GM12875 (cell line): ENCODE measurements at regions not wholly inside any gene's neighbourhood (a gene's known extent, or its start where the extent isn't known, plus 50 kb on each side); places are given as distances from the start of the nearest gene placed in this dataset.

Source experiments
- H3K4me3 ChIP-seq: one replicate; pipeline ENCODE4 v1.5.1; 2011; ENCODE audit warnings: low read depth, low read length, control low read depth
- CTCF ChIP-seq: IDR thresholded peaks from 2 replicates; pipeline ENCODE4 v1.5.1; 2011; ENCODE audit warnings: low read depth, mild to moderate bottlenecking, control low read depth, inconsistent platforms, low read length, moderate library complexity, borderline replicate concordance; ENCODE audit not compliant: insufficient read depth

DNA sequence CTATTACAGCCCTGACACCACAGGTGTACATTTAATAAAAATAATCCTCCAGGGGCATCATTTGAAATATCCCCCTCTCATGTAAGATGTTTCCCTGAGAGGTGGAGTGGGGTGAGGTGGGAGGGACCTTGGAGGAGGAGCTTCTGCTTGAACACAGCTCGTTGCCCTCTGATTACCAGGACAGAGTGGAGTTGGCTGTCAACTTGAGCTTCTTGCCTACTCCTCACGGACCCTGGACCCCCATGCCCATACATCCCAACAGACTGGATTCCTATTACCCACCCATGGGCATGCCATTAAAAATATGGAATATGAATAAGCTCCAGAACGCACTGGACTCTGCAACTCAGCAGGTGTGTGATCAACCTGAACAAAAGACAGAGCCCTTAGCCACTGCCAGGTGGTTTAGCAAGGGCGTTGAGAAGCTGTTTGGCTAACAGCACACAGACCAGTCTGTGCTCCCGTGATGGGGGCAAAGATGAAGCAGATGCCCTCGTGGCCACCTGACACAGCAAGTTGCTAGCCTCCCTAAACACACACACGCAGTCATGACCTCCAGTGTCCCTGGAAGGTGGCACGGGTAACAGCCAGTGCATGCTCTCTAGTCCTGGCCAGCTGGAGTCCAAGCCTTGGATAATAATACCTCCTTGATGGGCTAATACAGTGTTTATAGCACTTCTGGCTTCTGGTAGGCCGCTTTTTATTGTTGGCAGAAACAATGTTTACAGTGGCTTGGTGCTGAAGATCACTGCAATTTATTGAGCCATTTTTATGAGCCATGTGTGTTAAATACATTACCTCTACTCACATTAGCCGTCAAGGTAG, 155.0 kb downstream of the TOMM20 start:
- TF ChIP-seq CTCF, result no peak
- H3K4me3 ChIP-seq, result no peak overlapping the region

- no peak overlapping the region for H3K4me3 ChIP-seq
- no peak for TF ChIP-seq CTCF
Measured at GRCh38 chr1:234972411-234973191, 156.0 kb downstream of the TOMM20 start.

- H3K4me3 ChIP-seq, result no peak overlapping the region
- TF ChIP-seq CTCF, result no peak
Measured at GRCh38 chr1:234971586-234972297, 156.9 kb downstream of the TOMM20 start.

DNA sequence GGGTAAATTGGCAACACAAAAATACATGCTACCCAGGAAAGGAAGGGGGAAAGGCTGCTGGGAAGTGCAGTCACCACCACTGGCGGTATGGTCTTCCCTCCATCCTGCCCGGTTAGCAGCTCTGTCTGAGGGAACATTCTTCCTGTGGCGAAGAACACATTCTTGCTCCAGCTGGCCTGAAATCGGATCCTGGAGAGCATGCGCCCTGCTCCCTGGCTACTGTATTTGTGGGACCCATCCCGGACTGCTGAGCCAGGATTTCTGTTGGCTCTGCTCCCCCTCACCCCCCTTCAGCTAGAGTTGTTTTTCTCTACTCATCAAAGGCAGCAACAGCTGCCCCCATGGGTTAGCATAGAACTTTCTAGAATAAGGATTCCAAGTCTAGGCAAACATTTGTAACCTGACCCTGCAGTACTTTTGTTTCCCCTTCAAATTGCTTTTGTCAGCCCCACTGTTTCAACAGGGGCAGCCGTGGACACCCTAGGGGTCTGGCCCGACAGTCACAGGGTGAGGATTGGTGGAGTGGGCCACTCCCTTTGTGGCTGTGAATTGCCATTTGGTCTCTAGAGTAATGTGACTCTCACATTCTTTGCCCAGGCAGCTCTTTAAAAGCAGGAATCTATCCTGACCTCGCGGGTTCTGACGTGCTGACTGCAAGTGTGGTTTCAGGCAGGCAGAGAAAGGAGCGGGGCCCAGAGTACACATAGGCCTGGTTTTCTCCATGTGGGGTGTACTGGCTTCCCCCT, 157.7 kb downstream of the TOMM20 start:
- no peak overlapping the region for H3K4me3 ChIP-seq
- no peak for TF ChIP-seq CTCF

GRCh38 chr1:234970401-234970730, 158.3 kb downstream of the TOMM20 start:
- no peak overlapping the region for H3K4me3 ChIP-seq

More at GRCh38 chr1:234970401-234970730, 158.3 kb downstream of the TOMM20 start:
- no peak for TF ChIP-seq CTCF
